DND-41 (cell line): ENCODE measurements at regions not wholly inside any gene's neighbourhood (a gene's known extent, or its start where the extent isn't known, plus 50 kb on each side); places are given as distances from the start of the nearest gene placed in this dataset.

ENCODE experiments used
- EZH2 ChIP-seq: IDR thresholded peaks from 3 replicates; pipeline ENCODE4 v1.6.1; 2012; ENCODE audit warnings: borderline replicate concordance, low read depth, mild to moderate bottlenecking, moderate library complexity, low read length, inconsistent platforms; ENCODE audit not compliant: severe bottlenecking
- TF ChIP-seq, protein P1 (sequence below): IDR thresholded peaks from 2 replicates; pipeline ENCODE4 v1.5.1; 2012; ENCODE audit warnings: borderline replicate concordance, low read length, moderate library complexity, mild to moderate bottlenecking; ENCODE audit not compliant: poor library complexity, severe bottlenecking; ENCODE audit errors: extremely low read depth

DNA sequence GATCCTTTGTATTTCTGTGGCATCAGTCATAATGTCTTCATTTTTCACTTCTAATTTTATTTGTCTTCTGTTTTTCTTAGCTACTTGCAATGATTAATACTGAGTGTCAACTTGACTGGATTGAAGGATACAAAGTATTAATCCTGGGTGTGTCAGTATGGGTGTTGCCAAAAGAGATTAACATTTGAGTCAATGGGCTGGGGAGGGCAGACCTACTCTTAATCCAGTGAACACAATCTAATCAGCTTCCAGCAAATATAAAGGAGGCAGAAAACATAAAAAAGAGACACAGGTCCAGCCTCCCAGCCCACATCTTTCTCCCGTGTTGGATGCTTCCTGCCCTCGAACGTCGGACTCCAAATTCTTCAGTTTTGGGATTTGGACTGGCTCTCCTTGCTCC, 640.9 kb upstream of the MIR17HG start:
- TF ChIP-seq, protein P1, sequence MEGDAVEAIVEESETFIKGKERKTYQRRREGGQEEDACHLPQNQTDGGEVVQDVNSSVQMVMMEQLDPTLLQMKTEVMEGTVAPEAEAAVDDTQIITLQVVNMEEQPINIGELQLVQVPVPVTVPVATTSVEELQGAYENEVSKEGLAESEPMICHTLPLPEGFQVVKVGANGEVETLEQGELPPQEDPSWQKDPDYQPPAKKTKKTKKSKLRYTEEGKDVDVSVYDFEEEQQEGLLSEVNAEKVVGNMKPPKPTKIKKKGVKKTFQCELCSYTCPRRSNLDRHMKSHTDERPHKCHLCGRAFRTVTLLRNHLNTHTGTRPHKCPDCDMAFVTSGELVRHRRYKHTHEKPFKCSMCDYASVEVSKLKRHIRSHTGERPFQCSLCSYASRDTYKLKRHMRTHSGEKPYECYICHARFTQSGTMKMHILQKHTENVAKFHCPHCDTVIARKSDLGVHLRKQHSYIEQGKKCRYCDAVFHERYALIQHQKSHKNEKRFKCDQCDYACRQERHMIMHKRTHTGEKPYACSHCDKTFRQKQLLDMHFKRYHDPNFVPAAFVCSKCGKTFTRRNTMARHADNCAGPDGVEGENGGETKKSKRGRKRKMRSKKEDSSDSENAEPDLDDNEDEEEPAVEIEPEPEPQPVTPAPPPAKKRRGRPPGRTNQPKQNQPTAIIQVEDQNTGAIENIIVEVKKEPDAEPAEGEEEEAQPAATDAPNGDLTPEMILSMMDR = no peak
- TF ChIP-seq EZH2 = no peak
